ENCODE measurements at regions not wholly inside any gene's neighbourhood (a gene's known extent, or its start where the extent isn't known, plus 50 kb on each side); places are given as distances from the start of the nearest gene placed in this dataset.
"Not testable (repeated sequence)": the region's sequence is repeated elsewhere in the genome, so short reads cannot be mapped to it uniquely, and the experiment has no call there.

DNA sequence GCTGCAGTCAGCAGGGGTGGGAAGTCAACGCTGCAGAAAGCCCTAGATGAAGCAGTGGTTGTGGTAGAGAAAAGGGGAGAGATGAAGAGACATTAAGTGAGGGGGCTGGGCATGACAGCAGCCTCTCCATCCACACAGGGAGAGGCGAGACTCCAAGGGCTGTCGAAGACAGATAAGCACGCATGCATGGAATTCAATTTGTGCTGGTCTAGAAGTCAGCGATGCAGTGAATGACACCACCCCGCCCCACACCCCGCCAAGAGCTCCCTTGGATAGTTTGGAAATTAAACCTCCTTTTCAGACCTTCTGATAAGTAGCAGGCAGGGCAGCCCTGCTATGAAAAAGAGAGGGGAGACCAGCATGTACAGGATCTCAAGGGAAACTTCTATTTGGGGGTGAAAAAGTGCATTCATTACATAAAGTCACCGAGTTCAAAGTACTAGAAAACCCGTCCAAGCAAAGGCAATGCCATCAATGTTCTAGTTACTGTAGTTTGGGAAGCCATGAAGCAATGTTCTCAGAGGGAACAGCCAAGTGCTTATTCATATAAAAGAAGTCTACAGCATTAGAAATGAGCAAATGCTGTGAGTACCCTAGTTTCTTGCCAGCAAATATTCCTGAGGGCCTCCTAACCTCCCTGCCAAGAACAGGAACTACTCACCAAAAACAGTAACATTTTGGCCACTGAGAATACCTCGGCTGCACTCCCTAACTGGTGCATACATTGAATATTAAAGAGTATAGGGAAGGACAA is 152.3 kb upstream of the ANXA10 start:
- no peak for DNase-seq (ENCODE audit: low spot score)

DNA sequence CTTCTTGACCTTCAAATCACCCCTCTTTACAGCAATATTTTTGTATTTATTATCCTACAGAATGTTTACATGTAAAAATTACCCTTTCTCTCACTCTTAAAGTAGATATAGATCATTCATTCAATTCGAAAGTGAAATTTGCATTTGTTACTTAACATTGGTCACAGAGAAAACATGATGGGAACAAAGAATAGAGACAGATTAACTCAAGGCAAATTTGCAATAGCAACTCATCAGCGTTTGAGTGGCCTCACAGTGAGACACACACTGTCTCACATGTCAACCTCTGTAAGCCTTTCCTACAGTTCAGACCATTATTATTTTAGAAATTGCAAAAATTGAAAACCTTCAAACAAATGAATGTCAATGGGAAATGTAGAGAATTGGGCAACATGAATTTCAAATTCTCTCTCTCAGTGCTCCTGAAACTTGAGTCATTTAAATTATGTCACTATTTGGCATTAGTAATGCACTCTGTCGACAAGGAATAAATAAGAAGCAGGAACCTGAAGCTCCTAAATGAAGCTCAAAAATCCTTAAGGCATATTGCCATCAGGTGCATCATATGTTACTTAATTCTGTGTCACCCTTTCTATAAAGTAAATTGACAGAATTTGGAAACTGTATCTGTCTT is 148.3 kb upstream of the ANXA10 start:
- DNase-seq (ENCODE audit: low spot score) = no peak

DNA sequence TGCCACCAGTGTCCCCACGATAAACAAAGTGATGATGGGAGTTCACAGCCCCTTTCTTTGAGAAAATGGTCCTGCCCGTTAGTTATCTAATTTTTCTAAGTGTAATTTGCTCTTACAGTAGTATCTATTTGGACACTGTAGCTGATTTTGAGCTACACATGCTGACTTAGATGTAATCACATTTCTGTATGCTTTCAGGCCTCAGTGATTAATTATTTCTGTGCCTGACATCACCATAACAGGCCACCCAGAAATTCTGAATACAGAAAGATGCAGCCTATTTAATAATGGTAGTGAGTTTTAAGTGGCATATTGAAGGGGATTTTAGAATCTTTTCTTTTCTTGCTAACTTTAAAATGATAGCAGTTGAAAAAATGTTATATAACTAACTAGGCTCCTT is 147.6 kb upstream of the ANXA10 start:
- DNase-seq (ENCODE audit: low spot score) = no peak

DNA sequence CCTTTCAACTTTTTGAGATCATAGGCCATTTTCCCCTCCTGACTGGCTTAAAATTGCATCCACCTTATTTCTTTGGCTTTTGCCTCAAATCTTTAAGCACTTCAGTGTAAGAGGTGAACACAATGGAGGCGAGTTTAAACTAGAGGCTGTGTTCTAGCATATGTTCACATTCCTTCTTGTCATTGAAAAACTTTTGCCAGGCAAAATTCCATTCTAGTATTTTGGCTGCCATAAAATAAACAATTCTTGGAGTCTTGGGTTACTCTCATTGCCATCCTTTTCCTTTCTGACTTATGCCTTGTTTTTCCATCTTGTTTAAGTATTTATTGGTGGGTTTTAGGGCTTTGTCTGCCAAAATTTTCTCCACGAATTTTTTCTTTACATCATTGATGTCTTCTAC is 137.3 kb upstream of the ANXA10 start:
- DNase-seq (ENCODE audit: low spot score) = no peak

DNA sequence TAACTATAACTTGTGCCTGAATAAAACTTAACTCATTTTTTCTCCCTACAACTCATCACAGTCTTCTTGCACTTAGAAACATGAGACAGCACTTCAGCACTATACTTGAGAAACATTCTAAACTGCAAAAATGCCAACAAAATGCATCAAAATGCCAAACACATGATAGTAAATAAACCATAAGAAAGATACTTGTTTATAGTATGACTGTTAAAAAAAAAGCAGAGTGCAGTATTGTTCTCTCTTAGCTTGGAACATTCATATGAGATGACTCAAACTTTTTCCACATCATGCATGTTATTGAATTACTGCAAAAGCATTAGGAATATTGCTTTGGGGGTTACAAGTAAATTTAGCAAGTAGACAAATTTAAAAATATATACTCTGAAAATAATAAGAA is 135.7 kb upstream of the ANXA10 start:
- no peak for DNase-seq (ENCODE audit: low spot score)

DNA sequence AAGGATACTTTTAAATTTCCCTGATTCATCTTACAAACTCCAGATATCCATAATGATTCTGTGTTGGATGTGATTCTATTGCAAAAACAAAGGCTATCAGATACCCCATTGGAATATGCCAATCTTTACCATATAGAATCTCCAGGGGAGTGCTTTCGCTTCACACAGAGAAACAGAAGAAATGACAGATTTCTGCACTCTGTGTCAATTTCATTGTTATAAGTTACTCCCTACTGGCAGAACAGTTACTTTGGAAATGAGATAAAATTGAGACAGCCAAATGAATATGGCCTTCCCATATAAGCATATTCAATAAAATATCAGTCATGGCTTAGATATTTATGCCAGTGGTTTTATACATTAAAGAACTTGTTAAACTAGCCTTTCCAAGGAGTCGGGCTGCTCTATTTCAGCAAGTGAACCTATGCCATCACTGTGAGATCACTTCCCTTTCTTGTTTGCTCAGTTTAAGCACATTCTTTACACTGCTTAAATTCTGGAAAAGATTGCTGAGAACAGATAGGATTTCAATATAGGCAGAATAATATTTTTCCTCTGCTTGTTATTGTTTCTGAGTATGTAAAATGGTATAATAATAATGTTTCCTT is 127.5 kb upstream of the ANXA10 start:
- DNase-seq (ENCODE audit: low spot score) = no peak

DNA sequence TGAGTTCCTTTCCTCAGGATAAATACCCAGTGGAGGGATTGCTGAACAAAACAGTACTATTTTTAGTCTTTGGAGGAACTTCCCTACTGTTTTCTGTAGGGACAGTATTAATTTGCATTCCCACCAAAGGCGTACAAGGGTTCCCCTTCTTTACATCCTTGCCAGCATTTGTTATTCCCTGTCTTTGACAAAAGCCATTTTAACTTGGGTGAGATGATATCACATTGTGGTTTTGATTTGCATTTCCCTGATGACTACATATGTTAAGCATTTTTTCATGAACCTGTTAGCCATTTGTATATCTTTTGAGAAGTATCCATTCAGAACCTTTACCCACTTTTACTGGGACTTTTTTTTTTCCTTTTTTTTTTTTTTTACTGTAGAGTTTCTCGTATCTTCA is 126.2 kb upstream of the ANXA10 start:
- no peak for DNase-seq (ENCODE audit: low spot score)

DNA sequence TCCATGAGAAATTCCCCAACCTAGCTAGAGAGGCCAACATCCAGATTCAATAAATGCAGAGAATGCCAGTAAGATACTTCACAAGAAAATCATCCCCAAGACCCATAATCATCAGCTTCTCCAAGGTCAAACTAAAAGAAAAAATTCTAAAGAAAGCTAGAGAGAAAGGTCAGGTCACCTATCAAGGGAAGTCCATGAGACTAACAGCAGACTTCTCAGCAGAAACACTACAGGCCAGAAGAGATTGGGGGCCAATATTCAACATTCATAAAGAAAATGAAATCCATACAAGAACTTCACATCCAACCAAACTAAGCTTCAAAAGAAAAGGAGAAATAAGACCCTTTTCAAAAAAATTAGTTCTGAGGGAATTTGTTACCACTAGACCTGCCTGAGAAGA is 118.8 kb upstream of the ANXA10 start:
- DNase-seq (ENCODE audit: low spot score) = no peak

DNA sequence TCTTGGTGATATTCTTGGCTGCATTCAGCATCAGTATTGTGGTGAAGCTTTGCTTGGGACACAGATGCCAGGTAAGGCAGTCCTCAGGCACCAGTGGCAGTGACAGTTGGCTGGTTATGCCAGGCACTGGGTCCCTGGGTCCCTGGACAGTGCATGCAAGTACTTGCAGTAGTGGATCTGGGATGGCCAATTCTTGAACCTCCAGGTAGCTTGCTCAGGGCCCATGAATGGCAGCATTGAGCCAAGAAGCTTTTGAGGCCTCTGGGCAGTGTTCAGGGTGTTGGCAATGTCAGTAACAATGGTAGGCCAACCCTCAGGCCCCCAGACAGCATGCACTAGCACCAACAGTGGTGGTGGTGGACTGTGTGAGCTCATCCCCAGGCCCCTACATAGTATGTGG is 106.8 kb upstream of the ANXA10 start:
- no peak for DNase-seq (ENCODE audit: low spot score)

DNA sequence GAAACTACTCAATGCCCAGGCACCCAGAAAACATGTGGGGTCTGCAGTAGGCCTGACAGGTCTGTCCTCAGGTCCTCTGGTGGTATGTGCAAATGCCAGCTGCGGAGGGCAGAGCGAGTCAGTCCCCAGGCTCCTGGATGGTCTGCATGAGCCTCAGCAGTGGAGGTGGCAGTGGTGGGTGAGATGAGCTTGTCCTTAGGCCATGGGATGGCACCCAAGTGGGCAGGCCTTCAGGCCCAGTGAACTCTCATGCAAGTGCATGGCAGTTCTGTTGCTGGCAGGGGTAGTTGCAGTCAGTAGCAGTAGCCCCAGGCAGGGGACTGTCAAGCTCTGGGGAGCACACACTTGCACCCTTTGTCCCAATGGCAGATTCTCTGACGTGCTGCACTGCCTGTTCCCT is 106.3 kb upstream of the ANXA10 start:
- no peak for DNase-seq (ENCODE audit: low spot score)

DNA sequence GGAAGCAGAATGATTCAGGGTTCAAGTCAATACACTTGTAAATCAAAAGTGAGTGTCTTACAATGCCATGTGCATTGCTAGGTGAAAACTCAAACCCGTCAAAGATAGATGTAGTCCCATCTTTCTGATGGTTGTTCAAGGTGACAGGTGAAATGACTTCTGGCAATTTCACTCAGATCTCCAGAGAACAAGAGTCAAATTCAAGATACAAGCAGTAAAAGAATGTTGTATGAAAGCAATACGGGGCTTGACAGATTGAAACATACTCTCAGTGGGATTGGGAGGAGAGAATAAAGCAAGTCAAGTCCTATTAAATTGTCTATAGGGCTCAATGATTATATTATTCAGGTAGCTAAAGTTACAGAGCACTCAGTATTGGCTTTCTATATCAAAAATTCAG is 105.1 kb upstream of the ANXA10 start:
- no peak for DNase-seq (ENCODE audit: low spot score)

DNA sequence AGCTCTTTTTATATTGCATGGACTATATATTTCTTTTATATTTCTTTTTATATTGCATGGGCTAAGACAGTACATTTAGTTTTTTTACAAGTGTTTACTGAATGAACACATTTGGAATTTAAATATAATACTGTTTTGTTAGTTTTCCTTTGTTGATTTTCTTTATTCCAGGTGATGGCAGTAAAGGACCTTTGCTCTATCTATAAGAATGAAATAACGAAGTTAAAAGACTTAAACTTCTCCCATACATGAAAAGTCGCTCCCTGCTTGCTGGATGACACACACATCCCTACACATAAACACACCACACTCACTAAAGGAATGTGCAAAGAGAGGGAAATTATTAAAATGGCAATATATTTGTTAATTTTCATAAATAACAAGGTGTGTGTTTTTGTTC is 102.5 kb upstream of the ANXA10 start:
- no peak for DNase-seq (ENCODE audit: low spot score)

DNA sequence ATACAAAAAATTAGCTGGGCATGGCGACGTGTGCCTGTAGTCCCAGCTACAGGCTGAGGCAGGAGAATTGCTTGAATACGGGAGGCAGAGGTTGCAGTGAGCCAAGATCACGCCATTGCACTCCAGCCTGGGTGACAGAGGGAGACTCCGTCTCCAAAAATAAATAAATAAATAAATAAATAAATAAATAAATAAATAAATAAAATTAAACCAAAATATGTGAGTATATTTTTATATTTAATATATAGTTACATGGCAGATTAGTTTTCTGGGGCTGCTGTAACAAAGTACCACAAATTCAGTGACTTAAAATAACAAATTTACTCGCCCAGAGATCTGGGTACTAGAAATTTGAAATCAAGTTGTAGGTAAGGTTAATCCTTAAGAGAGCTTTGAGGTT is 84.2 kb upstream of the ANXA10 start:
- not testable (repeated sequence) for DNase-seq (ENCODE audit: low spot score)

DNA sequence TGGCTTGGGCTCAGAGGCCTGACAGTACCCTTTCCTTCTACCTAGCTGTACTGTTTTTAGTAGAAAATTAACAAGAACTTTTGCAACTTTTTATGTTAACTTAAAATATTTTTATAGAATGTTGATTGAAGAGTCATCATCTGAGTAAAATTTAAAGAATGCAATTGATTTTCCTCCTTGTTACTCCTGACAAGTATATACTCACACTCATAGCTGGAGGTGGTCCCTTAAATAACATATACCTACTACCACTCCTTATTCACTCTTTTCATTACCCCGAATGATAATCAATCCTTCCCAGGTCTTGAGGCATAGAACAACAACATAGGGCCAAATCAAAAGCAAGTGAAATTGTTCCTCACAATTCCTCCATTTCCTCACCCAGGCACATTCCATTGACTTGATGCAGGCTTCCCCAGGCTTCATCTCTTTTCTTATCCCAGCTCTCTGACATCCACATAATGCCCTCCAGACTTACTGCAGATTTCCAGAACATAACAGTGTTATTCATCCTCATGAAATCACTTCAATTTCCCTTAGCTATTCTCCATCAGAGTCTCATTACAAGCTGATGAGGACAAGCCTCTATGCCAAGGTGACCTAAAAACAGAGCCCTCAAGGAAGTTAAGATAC is 73.2 kb upstream of the ANXA10 start:
- no peak for DNase-seq (ENCODE audit: low spot score)

DNA sequence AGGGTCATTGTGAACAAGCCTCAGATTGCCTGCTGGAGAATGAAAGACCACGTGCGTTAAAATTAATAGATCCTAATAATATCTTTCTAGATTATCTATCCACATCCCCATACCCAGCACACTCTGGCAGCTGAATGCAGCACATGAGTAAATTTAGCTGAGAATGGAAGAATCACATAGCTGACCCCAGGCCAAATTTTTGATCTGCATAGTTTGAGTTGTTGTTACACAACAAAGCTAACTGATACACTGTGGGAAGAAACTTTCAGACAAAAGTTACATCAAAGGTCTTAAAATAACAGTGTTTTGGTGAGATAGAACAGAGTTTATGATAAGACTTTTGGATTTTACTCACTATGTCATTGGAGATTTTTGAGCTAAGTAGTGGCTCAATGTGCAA is 72.4 kb upstream of the ANXA10 start:
- DNase-seq (ENCODE audit: low spot score) = no peak

DNA sequence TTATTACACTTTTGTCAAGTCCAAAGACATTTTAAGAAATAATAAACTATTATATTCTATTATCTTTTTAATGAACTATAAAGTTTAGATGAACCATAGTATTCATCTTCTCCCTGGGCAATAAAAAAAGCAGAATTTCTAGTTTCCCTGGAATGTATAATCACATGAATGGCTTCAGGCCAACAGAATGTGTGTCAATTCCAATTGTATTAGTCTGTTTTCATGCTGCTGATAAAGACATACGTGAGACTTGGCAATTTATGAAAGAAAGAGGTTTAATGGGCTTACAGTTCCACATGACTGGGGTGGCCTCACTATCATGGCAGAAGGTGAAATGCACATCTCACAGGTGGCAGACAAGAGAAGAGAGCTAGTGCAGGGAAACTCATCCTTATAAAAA is 70.7 kb upstream of the ANXA10 start:
- DNase-seq (ENCODE audit: low spot score) = no peak

DNA sequence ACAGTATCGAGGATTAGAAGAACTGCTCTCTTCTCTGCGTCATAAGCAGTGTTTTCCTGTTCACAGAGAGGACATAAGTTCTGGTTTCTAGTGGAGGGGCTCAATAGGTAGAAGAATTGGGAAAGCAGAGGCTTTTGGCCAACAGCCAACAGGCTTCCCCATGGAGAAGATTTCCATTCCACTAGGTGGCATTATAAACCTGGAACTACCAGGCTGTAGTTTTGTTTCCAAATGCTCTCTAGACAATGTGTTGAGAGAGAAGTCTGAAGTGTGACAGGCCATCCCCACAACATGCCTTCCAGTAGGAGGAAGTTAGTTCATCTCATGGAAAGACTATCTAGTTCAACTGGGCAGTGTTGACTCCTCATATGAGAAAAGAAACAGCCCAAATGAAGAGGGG is 63.8 kb upstream of the ANXA10 start:
- DNase-seq (ENCODE audit: low spot score) = peak; percentile 5

DNA sequence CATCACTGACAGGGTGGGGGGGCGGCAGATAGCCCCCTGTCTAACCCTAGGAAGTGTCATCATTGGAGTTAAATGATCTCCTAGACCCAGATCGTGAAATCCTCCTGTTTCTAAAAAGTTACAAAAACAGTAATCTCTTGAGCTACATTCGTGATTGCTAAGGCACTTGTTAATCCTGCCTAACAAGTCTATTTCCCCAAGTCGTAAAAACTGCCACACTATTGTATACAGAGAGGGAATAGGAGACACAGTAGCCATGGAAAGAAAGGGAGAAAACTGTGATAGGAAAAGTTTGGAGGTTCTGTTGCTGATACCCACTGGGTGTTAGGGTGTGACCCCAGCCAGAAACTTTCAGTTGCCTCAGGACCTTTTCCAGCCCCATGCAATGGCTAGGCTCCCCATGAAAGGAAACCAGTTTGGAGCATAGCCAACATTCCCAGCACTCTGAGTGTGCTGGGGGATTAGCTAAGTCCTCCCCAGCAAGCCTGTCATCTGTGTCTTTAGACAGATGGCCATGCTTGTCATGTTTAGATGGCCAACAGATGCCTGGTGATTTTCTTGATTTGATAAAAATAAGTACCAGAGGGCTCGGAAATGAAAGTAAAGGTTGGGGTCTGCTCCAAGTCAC is 63.3 kb upstream of the ANXA10 start:
- DNase-seq (ENCODE audit: low spot score) = no peak

DNA sequence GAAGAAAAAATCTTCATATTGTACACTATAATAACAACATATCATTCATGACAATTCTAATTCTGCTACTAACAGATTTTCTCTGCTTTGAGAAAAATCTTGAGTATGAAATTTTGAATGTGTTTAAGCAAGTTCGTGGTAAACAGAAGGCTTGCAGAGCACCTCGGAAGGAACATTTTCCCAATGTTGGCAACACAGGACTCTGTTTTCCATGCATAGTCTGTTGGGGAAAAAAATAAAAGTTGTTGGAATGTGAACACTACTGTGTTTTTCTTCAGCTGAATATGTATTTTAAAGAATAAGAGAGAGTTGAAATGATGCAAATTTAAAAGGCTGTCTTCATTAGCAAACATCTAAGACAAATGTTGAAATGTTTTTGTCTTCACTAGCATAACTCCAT is 54.7 kb upstream of the ANXA10 start:
- no peak for DNase-seq (ENCODE audit: low spot score)

DNA sequence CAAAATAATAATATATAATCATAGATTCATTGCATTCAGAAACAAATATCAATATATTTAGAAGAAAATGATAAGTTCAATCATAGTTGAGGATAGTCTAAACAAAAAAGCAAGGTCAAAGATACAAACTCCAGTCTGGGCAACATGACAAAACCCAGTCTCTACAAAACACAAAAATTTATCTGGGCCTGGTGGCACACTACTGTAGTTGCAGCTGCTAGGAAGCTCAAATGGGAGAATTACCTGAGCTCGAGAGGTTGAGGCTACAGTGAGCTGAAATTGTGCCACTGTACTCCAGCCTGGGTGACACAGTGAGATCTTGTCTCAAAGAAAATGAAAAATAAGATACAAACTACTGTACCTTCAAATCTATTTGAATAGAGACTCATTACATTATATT is 52.7 kb upstream of the ANXA10 start:
- no peak for DNase-seq (ENCODE audit: low spot score)
